ENCODE measurements at regions not wholly inside any gene's neighbourhood (a gene's known extent, or its start where the extent isn't known, plus 50 kb on each side); places are given as distances from the start of the nearest gene placed in this dataset.

DNA sequence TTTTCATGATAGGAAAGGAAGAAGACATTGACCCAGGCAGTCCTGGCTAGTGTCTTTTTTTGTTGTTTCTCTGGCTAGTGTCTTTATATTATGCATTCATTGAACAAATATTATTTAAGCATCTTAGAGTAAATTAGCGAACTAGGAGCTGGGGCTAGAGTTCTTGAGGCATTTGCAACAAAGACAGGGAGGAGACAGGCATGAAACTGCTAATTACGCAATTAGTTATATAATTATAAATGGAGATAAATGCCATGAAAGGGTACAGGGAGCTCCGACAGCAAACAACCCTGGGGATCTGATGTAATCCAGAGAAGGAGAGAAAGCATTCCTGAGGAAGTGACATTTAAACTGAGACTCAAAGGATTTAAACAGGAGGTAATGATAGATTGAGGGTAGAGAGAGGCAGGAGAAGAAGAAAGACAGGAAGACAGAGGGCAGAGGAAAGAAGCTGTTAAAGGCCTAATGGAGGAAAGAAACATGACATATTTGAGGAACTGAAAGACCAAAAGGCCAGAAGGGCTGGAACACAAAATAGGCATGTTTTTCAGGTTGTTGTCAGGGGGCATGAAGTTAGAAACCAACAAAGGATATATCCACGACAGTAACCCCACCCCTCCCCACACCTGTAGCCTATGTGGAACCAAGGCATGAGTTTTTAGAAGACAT, 99.5 kb upstream of the GJB5 start:
- intact Hi-C loops (cut with DNase I, micrococcal nuclease): no loop called here
- Mint-ChIP-seq H3K4me1 (no peaks in the 10 kb centered on the region), H3K27me3 (peaks cover 27% of the 10 kb centered on the region), H3K4me3 (no peak overlapping the region), H3K9me3 (ENCODE audit: low read depth) (no peaks in the 10 kb centered on the region), H3K27ac (no peak overlapping the region), H3K36me3 (ENCODE audit: low read depth) (no peaks in the 10 kb centered on the region)
- no peak for ATAC-seq
- POLR2A ChIA-PET: no interaction called here
- DNase-seq: no peak
- CTCF ChIA-PET: interaction anchor here (0.7 to 0.9 kb wide), 2 partner anchors 14 to 195 kb away, joined by 3 read pairs; no protein-coding TSS in a partner anchor

DNA sequence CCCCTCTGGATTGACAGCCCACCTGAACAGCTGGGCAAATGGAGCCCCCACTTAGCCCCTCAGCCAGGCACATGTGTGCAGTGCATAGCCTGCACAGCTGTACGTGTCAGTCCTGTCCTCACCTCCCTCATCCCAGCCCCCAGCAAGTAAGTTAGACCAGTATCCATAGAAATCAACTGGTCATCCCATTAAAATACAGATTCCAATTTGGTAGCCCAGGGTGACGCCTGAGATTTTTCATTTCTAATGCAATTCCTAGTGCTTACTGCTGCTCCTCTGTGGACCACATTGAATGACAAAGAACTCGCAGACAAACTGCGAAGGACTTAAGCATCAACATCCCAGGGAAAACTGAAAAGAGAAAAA, 99.0 kb upstream of the GJB5 start:
- intact Hi-C loops (cut with DNase I, micrococcal nuclease): no loop called here
- Mint-ChIP-seq H3K27me3 (peaks cover 27% of the 10 kb centered on the region), H3K27ac (no peak overlapping the region), H3K36me3 (ENCODE audit: low read depth) (no peaks in the 10 kb centered on the region), H3K9me3 (ENCODE audit: low read depth) (no peaks in the 10 kb centered on the region), H3K4me1 (no peaks in the 10 kb centered on the region), H3K4me3 (no peak overlapping the region)
- ATAC-seq (no peak), DNase-seq (no peak)
- ChIA-PET CTCF (no interaction called here), POLR2A (no interaction called here)

DNA sequence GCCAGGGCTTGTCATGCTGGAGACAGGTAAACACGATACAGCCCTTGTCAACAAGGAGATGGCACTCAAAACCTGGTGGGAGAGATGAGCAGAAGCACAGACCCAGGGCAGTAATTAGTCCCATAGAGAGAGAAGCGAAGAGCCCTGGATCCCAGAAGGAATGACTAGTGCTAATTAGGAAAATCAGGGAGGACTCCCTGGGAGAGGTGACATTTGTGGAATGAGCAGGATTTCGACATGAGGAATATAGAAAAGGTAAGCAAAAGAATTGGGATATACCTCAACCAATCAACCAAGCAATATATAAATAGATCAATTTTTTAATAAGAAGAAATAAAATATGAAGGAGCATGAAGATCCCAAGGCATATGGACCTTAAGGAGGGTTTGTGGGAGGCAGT, 98.5 kb upstream of the GJB5 start:
- Mint-ChIP-seq H3K36me3 (ENCODE audit: low read depth) (no peaks in the 10 kb centered on the region), H3K9me3 (ENCODE audit: low read depth) (no peaks in the 10 kb centered on the region), H3K4me1 (no peaks in the 10 kb centered on the region), H3K4me3 (no peak overlapping the region), H3K27me3 (peaks cover 25% of the 10 kb centered on the region), H3K27ac (no peak overlapping the region)
- DNase-seq (no peak), ATAC-seq (no peak)
- intact Hi-C loops (cut with DNase I, micrococcal nuclease): no loop called here
- POLR2A ChIA-PET: no interaction called here
- CTCF ChIA-PET: no interaction called here

DNA sequence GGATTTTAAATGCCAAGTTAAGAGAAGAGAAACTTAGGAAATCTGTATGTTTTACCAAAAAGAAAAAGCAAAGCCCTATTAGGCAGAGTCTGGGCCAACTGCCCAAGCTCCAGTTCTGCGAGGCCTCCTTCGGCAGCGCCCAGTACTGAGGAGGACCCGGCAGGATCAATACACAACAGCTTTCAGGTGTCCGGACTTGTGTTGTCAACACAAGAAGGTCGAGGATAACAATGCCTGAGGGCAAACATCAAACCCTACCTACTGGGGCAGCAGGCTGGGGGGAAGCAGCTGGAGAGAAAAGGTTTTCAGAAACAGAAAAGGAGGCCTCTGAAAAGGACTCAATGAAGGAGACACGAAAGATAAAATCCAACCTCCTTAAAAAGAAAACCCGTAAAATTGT, 98.1 kb upstream of the GJB5 start:
- H3K27me3 Mint-ChIP-seq: peaks cover 25% of the 10 kb centered on the region
- no peak overlapping the region for H3K4me3 Mint-ChIP-seq
- intact Hi-C loops (cut with DNase I, micrococcal nuclease): no loop called here
- H3K4me1 Mint-ChIP-seq: no peaks in the 10 kb centered on the region
- CTCF ChIA-PET: no interaction called here
- ATAC-seq (no peak), DNase-seq (no peak)
- H3K27ac Mint-ChIP-seq: no peak overlapping the region
- POLR2A ChIA-PET: no interaction called here
- no peaks in the 10 kb centered on the region for H3K9me3 Mint-ChIP-seq (ENCODE audit: low read depth)
- H3K36me3 Mint-ChIP-seq (ENCODE audit: low read depth): no peaks in the 10 kb centered on the region

DNA sequence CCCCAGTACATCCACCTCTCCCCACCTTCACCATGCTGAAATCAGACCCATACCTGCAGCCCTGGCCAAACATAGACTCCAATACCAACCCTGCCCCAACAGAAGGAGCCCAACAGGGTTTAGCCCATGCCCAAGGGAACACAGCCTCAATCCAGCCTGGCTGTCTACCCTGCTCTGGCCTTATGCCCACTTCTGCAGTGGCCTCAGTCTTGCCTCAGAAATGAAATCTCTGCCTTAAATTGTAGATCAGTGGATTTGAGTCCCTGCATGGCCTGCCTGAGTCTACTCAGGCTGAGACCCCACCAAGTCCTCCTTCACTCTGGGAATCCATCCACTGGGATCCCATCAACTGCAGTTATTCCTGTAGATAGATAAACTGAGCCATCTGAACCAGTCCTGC, 97.6 kb upstream of the GJB5 start:
- DNase-seq (no peak), ATAC-seq (no peak)
- H3K36me3 Mint-ChIP-seq (ENCODE audit: low read depth): no peaks in the 10 kb centered on the region
- H3K4me1 Mint-ChIP-seq: no peaks in the 10 kb centered on the region
- CTCF ChIA-PET: no interaction called here
- POLR2A ChIA-PET: no interaction called here
- no peak overlapping the region for H3K27ac Mint-ChIP-seq
- intact Hi-C loops (cut with DNase I, micrococcal nuclease): no loop called here
- no peaks in the 10 kb centered on the region for H3K9me3 Mint-ChIP-seq (ENCODE audit: low read depth)
- H3K27me3 Mint-ChIP-seq: peaks cover 25% of the 10 kb centered on the region
- H3K4me3 Mint-ChIP-seq: no peak overlapping the region

DNA sequence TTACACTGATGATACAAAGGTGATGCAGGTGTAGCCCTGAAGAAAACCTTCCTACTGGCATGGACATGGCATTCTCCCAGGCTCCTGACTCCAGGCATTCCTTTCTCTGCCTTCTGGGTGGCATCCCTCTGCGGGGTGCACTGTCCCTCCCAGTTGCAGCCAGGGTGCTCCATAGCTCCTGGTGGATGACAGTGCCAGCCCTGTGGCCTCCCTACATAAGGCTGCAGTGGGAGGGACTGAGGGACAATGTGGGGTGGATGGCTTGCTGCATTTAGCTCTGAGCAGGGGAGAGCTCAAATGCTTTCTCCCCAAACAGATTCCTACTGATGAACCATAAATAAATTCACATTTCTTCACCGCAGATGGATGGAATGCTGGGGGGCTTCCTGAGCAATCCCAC, 97.0 kb upstream of the GJB5 start:
- Mint-ChIP-seq H3K9me3 (ENCODE audit: low read depth) (no peaks in the 10 kb centered on the region), H3K27me3 (peaks cover 25% of the 10 kb centered on the region), H3K4me3 (no peak overlapping the region), H3K27ac (no peak overlapping the region), H3K36me3 (ENCODE audit: low read depth) (no peaks in the 10 kb centered on the region), H3K4me1 (no peaks in the 10 kb centered on the region)
- DNase-seq (no peak), ATAC-seq (no peak)
- CTCF ChIA-PET: interaction anchor here (0.7 kb wide), 1 partner anchor 17 kb away, joined by 3 read pairs; no protein-coding TSS in a partner anchor
- intact Hi-C loops (cut with DNase I, micrococcal nuclease): no loop called here
- POLR2A ChIA-PET: no interaction called here

DNA sequence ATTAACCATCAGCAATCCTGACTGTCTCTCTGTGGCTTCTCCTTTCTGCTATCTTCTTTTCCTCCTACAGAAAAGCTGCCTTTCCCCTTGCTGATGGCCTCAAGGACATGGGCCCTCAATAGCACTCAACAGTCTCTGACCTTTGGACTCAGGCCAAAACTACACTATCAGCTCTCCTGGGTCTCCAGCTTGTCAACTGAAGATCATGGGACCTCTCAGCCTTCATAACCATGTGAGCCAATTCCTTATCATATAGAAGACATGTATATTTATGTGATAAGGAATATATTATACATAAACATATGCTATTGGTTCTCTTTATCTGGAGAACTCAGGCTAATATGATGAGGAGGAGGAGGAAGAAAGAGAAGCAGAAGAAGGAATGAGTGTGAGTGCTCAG, 91.8 kb upstream of the GJB5 start:
- intact Hi-C loops (cut with DNase I, micrococcal nuclease): no loop called here
- CTCF ChIA-PET: no interaction called here
- Mint-ChIP-seq H3K27me3 (peaks cover 15% of the 10 kb centered on the region), H3K4me1 (no peaks in the 10 kb centered on the region), H3K27ac (no peak overlapping the region), H3K36me3 (ENCODE audit: low read depth) (no peaks in the 10 kb centered on the region), H3K4me3 (no peak overlapping the region), H3K9me3 (ENCODE audit: low read depth) (no peaks in the 10 kb centered on the region)
- ATAC-seq: no peak
- DNase-seq: no peak
- POLR2A ChIA-PET: no interaction called here

DNA sequence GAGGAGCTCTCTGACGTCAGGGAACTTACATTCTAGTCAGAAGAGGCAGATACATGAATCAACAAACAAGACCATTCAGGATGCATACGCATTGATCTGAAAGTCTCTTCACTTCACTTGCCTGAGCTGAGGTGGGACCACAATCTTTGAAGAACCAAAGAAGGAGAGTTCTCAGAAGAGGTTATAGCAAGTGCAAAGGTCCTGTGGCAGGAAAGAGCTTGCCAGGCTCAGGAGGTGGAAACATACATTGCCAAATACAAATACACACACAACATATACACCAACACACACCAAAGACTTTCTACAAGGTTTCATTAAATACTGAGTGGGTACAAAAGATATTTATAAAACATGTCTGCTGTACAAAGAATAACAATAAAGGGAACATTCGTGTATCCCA, 86.8 kb upstream of the GJB5 start:
- POLR2A ChIA-PET: no interaction called here

DNA sequence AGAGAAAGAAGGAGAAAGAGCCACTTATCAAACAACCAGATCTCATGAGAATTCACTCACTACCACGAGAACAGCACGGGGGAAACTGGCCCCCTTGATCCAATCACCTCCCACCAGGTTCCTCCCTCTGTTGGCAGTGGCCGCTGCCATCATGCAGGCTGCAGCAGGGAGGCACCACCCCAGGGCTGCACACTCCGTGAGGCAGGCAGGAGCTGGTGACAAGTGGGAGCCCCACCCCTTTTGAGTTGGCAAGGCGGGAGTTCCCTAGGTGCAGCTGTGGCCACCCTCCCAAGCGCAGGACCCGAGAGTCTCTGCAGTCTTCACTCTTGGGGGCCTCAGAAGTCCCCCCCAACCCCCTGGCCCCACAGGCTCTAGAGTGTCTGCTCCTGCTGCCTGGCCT, 83.9 kb upstream of the GJB5 start:
- no peaks in the 10 kb centered on the region for H3K36me3 Mint-ChIP-seq (ENCODE audit: low read depth)
- H3K4me1 Mint-ChIP-seq: no peaks in the 10 kb centered on the region
- H3K27me3 Mint-ChIP-seq: peaks cover 15% of the 10 kb centered on the region
- DNase-seq (no peak), ATAC-seq (no peak)
- POLR2A ChIA-PET: no interaction called here
- no peak overlapping the region for H3K4me3 Mint-ChIP-seq
- intact Hi-C loops (cut with DNase I, micrococcal nuclease): no loop called here
- peaks cover 5% of the 10 kb centered on the region for H3K9me3 Mint-ChIP-seq (ENCODE audit: low read depth)
- H3K27ac Mint-ChIP-seq: no peak overlapping the region
- CTCF ChIA-PET: no interaction called here

More for the DNA sequence above, 86.8 kb upstream of the GJB5 start:
- H3K4me3 Mint-ChIP-seq: no peak overlapping the region
- H3K27ac Mint-ChIP-seq: no peak overlapping the region
- no peaks in the 10 kb centered on the region for H3K36me3 Mint-ChIP-seq (ENCODE audit: low read depth)
- CTCF ChIA-PET: no interaction called here
- DNase-seq: no peak
- no peak for ATAC-seq
- peaks cover 5% of the 10 kb centered on the region for H3K9me3 Mint-ChIP-seq (ENCODE audit: low read depth)
- intact Hi-C loops (cut with DNase I, micrococcal nuclease): no loop called here
- peaks cover 15% of the 10 kb centered on the region for H3K27me3 Mint-ChIP-seq
- no peaks in the 10 kb centered on the region for H3K4me1 Mint-ChIP-seq

DNA sequence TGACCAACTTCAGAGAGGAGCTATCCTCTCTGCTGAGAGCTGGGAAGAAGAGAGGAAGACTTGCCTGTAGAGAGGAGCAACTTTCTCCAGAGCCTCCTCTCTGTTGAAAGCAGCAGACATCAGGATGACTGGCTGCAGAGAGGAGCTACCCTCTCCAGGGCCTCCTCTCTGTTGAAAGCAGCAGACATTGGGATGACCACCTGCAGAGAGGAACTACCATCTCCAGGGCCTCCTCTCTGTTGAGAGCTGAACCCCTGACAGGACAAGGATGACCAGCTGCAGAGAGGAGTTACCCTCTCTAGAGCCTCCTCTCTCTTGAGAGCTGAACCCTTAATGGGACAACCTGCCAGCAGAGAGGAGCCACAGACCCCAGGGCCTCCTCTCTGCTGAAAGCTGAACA, 83.0 kb upstream of the GJB5 start:
- Mint-ChIP-seq H3K4me3 (no peak overlapping the region), H3K9me3 (ENCODE audit: low read depth) (peaks cover 5% of the 10 kb centered on the region), H3K27ac (no peak overlapping the region), H3K36me3 (ENCODE audit: low read depth) (no peaks in the 10 kb centered on the region), H3K27me3 (peaks cover 15% of the 10 kb centered on the region), H3K4me1 (no peaks in the 10 kb centered on the region)
- CTCF ChIA-PET: no interaction called here
- POLR2A ChIA-PET: interaction anchor here (0.5 kb wide), 1 partner anchor 663 kb away, joined by 4 read pairs; no protein-coding TSS in a partner anchor
- DNase-seq (no peak), ATAC-seq (no peak)
- intact Hi-C loops (cut with DNase I, micrococcal nuclease): no loop called here

DNA sequence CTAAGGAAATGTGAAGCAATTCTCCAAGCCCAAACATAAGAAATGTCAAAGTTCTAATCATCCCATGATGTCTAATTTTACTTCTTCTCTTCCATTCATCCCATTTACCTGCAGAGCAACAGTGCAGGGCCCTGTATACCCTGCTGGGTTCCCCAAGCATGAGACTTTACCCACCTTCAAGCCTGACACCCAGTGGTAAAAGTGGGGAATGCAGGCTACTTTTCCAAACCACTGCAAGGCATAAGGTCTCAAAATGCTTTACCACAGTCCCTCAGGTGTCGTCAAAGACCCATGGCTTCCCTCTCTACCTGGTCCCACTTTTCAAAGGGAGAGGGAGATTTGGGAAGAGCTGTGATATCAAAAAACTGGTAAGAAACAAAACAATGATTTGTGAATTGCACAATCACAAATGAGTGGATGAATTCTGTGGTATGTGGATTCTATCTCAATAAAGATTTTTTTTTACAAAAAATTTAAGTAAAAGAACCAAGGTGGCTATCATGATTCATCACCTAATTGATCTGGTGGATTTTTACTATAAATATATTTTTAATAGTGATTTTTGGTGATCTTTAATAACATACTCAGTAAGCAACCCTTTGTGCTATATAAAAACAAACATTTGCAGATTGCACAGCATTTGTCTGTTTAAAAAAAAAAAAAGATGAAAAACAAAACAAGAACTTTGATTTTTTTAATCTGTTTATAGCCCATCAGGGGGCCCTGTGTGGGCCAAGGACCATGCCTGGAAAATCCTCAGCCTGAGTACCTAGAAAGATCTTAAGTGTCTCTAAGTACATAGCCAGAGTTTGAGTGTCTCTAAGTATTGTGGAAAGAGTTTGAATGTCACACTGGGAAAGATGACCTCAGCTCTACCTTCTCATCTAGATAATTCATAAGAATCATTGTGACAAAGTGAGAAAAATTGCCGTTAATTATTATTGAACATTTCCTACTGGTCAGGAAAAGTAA, 73.1 kb upstream of the GJB5 start:
- Mint-ChIP-seq H3K27ac (no peak overlapping the region), H3K4me3 (no peak overlapping the region), H3K9me3 (ENCODE audit: low read depth) (no peaks in the 10 kb centered on the region), H3K36me3 (ENCODE audit: low read depth) (no peaks in the 10 kb centered on the region), H3K27me3 (peaks cover 13% of the 10 kb centered on the region), H3K4me1 (peaks cover 6% of the 10 kb centered on the region)
- CTCF ChIA-PET: interaction anchor here (0.5 to 1.4 kb wide), 4 partner anchors 13 to 436 kb away, joined by 3 to 4 read pairs (median 3); no protein-coding TSS in a partner anchor
- POLR2A ChIA-PET: no interaction called here
- intact Hi-C loops (cut with DNase I, micrococcal nuclease): loop anchor here (1.0 to 5.0 kb wide), 3 partner anchors 61 to 221 kb away; no protein-coding TSS in a partner anchor
- peak; percentile 69 for DNase-seq
- peak; percentile 69 for ATAC-seq

Measured in activated CD4-positive, alpha-beta T cell treated with anti-CD3 and anti-CD28 coated beads for 36 hours (primary cell).